HEK293T (cell line): ENCODE measurements at regions not wholly inside any gene's neighbourhood (a gene's known extent, or its start where the extent isn't known, plus 50 kb on each side); places are given as distances from the start of the nearest gene placed in this dataset.

Experiments used
- ARNT ChIP-seq: fragments of 450-650 bp; IDR thresholded peaks from 2 replicates; pipeline ENCODE4 v1.6.1; 2017; ENCODE audit warnings: mild to moderate bottlenecking
- BHLHE40 ChIP-seq: fragments of 450-650 bp; IDR thresholded peaks from 2 replicates; pipeline ENCODE4 v1.6.1; 2016; ENCODE audit warnings: mild to moderate bottlenecking, moderate library complexity, borderline replicate concordance
- ELF4 ChIP-seq: fragments of 450-650 bp; IDR thresholded peaks from 2 replicates; pipeline ENCODE4 v1.6.1; 2017; ENCODE audit warnings: antibody characterized with exemption
- FOXA1 ChIP-seq: fragments of 450-650 bp; IDR thresholded peaks from 2 replicates; pipeline ENCODE4 v1.6.1; 2016; ENCODE audit warnings: mild to moderate bottlenecking
- FOXM1 ChIP-seq: fragments of 450-650 bp; IDR thresholded peaks from 2 replicates; pipeline ENCODE4 v1.6.1; 2017; ENCODE audit warnings: mild to moderate bottlenecking, borderline replicate concordance
- L3MBTL2 ChIP-seq: fragments of 450-650 bp; conservative IDR thresholded peaks from 2 replicates; pipeline ENCODE4 v1.6.1; 2016; ENCODE audit warnings: mild to moderate bottlenecking
- LEF1 ChIP-seq: fragments of 450-650 bp; IDR thresholded peaks from 2 replicates; pipeline ENCODE4 v1.6.1; 2017; ENCODE audit warnings: mild to moderate bottlenecking, borderline replicate concordance
- NFRKB ChIP-seq: fragments of 450-650 bp; IDR thresholded peaks from 2 replicates; pipeline ENCODE4 v1.6.1; 2016; ENCODE audit warnings: mild to moderate bottlenecking, moderate library complexity
- SP1 ChIP-seq: fragments of 450-650 bp; IDR thresholded peaks from 2 replicates; pipeline ENCODE4 v1.6.1; 2017
- SUZ12 ChIP-seq: fragments of 450-650 bp; IDR thresholded peaks from 2 replicates; pipeline ENCODE4 v1.6.1; 2016; ENCODE audit warnings: mild to moderate bottlenecking
- TARDBP ChIP-seq: fragments of 450-650 bp; IDR thresholded peaks from 2 replicates; pipeline ENCODE4 v1.6.1; 2016
- TF ChIP-seq, protein P1 (sequence below): fragments of 450-650 bp; IDR thresholded peaks from 2 replicates; pipeline ENCODE4 v1.6.1; 2016

DNA sequence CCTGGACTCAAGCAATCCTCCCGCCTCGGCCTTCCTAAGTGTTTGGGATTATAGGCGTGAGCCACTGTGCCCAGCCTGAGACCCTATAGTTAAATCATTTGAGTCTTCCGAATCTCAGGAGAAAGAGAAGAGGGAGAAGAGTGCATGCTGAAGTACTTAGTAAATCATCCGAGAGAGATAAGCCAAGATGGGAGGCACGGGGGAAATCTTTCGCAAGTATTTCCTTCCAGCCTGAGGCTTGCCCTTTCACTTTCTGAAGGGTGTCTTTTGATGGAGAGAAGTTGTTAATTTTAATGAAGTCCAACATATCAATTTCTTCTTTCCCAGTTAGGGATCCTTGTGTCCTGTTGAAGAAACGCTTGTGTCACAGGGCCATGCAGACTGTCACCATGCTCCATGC, 97.1 kb upstream of the SLC6A6 start:
- TF ChIP-seq FOXA1, result no peak
- no peak for TF ChIP-seq BHLHE40
- TF ChIP-seq ELF4, result no peak
- no peak for TF ChIP-seq L3MBTL2
- TF ChIP-seq LEF1, result no peak
- no peak for TF ChIP-seq SP1
- TF ChIP-seq FOXM1, result no peak
- TF ChIP-seq NFRKB, result no peak
- TF ChIP-seq TARDBP, result no peak
- no peak for TF ChIP-seq ARNT
- TF ChIP-seq, protein P1, sequence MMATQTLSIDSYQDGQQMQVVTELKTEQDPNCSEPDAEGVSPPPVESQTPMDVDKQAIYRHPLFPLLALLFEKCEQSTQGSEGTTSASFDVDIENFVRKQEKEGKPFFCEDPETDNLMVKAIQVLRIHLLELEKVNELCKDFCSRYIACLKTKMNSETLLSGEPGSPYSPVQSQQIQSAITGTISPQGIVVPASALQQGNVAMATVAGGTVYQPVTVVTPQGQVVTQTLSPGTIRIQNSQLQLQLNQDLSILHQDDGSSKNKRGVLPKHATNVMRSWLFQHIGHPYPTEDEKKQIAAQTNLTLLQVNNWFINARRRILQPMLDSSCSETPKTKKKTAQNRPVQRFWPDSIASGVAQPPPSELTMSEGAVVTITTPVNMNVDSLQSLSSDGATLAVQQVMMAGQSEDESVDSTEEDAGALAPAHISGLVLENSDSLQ, result no peak
- no peak for TF ChIP-seq SUZ12
